NCI-H1105 (cell line): ENCODE measurements at regions not wholly inside any gene's neighbourhood (a gene's known extent, or its start where the extent isn't known, plus 50 kb on each side); places are given as distances from the start of the nearest gene placed in this dataset.
A peak's percentile ranks its signal among the peaks of the same experiment; 100 is the strongest.
"Not testable (repeated sequence)": the region's sequence is repeated elsewhere in the genome, so short reads cannot be mapped to it uniquely, and the experiment has no call there.

Experiments used
- DNase-seq: peaks from one replicate; lab custom pipeline; 2025; lab: John Stamatoyannopoulos, UW

DNA sequence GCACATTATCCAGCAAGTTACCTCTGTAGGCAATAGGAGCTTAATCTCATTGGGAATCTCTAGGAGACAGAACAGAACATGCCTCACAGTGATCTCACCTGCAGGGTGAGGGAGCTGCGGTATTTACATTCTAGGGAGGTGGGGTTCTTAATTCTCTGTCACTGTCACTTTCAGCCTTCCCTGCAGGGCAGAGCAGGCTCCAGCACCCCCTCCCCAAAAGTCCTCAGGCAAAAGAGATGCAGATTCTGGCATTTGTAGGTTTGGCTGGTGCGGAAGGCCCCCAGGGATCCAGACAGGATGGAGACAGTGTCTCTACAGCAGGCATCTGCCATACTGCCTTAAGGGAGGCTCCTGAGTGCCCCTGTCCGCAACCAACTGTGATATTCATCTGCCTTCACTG, 166.4 kb upstream of the ATP6AP2 start:
- no peak for DNase-seq

DNA sequence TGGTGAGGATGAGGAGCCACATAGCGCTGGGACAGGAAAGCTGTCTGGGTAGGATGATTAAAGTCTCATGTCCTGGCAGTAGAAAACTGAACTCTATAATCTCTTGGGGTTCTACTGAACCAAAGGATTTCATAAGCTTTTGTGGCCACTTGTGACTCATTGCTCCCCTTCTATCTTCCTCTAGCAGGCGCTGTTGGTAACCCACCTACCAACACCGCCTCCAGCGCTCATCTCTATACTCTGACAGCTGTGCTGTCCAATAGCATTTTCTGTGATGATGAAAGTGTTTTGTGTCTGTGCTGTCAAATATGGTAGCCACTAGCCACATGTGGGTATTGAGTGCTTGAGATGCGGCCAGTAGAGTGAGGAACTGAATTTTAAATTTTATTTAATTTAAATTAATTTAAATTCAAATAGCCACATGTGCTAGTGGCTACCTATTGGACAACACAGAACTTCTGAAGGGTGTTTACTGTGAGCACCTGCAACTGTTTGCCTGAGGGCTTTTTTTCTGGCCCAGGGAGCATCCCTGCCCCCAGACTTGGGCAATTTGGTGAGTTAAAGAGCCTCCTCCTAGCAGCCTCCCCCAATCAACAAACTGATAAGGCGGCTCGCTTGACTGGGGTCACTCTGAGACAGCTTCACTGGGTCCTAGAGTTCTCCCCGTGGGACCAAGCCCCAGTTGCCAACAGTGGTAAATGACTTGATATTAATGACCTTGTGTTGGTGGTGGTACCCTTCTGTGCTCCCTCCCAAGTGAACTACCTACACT, 169.2 kb upstream of the ATP6AP2 start:
- DNase-seq, result no peak

- DNase-seq, result no peak
Measured at GRCh38 chrX:40410859-40411258, 169.9 kb upstream of the ATP6AP2 start.

DNA sequence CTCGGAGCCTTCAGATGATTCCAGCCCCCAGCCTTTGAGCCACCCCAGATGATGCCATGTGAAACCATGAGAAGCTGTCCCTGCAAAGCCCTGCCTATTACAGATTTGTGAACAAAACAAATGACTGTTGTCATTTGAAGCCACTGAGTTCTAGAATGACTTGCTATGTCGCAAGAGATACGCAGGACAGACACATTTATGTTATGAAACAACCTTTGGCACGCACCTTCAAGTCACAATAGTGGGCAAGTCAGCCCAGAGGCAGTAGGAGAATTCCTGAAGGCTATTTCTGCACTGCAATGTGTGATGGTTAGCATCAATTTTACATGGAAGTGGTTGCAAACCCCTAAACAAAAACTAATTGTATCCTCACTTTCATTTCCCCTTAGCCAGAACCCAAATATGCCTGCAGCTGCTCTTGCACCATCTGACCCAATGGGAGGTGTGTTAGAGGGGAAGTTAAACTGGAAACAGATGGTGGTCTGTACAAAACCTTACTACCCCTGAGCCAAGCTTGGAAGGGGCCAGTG, 174.4 kb upstream of the ATP6AP2 start:
- DNase-seq, result no peak

DNA sequence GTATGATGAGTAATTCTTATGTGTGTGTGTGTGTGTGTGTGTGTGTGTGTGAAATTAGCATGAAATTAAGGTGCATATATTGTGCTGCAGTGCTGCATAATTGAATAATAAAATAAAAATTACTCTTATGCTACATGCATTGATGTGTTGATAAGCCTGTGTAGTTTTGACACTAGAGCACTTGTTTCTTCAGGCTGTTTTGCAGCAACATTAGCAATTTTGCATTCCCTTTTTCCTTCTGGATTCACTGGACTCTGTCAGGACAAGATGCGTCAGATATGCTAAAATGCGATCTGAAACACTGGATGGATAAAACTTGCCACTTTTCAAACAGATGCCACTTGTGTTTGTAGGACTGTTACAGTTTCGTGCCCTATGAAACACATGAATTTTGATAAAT, 175.4 kb upstream of the ATP6AP2 start:
- no peak for DNase-seq

DNA sequence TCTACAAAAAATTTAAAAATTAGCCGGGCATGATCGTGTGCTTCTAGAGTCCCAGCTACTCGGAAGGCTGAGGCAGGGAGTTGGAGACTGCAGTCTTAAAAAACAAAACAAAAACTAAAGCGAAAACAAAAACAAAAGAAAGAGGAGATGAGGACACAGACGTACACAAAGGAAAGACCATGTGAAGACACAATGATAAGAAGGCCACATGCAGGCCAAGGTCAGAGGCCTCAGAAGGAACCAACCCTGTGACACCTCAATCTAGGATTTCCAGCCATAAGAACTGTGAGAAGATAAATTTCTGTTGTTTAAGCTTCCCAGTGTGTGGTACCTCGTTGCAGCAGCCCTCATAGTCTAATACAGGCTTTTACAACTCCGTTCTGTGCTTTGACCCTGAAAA, 177.0 kb upstream of the ATP6AP2 start:
- DNase-seq, result no peak

DNA sequence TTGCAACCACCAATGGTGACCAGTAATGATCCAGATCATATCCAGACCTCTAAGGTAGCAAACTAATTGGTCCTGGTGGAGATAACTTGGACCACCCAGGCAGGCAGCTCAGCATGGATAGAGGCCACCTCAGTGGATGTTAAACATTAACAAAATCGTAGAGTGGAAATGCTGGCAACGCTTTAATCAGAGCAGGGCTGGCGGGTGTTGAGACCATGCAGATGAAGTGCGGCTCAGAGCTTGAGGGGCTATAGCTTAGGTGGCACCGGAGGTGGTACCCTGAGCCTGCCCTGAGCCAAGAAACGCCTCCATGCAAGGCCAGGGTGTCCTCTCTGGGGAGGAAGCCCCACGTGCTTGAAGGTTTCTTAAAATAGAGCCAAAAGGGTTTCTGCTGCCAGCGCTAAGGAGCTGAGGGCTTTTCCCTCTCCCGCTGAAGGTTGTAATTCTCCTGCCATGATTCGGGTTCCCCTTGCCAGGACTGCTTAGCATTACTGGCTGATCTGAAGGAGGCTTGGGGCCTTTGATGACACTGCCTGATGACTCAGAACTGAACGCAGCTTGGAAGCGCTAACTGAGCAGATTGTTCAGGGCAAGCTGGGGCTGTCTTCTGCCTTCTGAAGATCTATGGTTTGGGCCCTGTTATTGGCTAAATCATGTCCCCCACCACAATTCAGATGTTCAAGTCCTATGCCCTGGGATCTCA, 177.8 kb upstream of the ATP6AP2 start:
- DNase-seq, result no peak

DNA sequence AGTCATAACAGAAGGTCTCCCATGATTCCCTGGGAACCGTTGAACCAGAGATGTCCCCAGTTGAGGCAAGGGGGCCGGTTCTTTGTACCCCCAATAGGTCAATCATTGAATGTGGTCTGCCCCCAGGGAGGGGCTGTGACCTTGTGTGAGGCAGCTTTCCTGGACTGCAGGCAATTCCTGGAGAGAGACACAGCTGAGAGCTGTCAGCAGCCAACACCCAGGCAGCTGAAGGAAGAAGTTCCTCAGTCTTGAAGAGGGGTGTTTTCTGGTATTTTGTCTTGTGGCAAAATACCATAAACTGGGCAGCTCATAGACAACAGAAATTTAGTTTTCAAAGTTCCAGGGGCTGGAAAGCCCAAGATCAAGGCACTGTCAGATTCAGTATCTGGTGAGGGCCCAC, 185.7 kb upstream of the ATP6AP2 start:
- DNase-seq, result no peak

DNA sequence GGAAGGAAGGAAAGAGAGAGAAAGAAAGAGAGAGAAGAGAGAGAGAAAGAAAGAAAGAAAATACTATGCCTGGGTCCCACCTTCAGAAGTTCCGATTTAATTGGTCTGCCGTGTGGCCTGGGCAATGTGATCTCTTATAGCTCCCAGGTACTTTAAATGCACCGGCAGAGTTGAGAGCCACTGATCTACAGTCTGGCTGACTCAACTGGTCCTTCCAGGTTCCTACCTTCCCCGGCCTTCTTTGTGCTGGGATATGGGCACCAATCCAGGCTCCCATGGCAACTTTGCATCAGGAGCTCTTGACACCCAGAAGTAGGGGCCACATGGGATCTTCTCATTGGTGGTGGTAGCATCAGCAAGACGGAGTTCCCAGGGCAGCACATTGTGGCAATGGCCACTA, 186.5 kb upstream of the ATP6AP2 start:
- no peak for DNase-seq

GRCh38 chrX:40392599-40392998, 188.2 kb upstream of the ATP6AP2 start:
- no peak for DNase-seq

- DNase-seq, result no peak
Measured at GRCh38 chrX:40391662-40392061, 189.1 kb upstream of the ATP6AP2 start.

- DNase-seq, result no peak
Measured at GRCh38 chrX:40389555-40389954, 191.2 kb upstream of the ATP6AP2 start.

DNA sequence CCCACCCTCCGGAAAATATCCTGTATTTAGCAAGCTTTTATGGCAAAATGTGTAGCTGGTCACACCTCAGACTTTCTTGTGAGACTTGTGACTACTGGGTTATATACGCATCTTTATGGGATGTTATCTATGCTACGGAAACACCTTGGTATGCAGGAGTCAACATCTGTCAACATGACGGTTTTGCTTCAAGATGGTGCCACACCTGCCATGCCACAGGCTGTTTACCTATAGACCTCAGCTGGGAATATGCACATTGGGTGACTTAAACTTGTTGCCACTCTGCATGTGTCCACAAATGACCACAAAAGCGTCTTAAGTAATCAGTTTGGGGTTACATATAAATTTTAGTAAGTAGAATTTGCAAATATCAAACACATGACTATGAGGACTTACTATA, 192.3 kb upstream of the ATP6AP2 start:
- no peak for DNase-seq

- DNase-seq, result peak; percentile 38
Measured at GRCh38 chrX:40387869-40388268, 192.9 kb upstream of the ATP6AP2 start.

DNA sequence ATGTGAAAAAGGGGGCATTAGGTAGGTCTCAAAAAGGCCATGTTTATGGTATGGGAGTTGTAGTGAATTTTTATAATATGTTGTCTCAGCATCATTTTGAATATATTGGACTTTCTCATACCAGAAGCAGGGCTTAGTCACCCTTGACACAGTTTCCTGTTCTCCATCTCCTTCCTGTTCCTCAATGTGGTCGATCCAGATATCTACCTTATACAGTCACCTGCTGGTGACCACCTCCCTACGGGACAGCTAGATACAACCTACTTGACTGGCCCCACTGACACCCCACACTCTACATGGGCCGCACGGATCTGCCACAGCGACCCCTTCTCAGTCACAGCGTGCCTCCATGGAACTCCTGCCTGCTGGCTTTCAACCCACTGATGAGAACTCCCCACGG, 193.5 kb upstream of the ATP6AP2 start:
- not testable (repeated sequence) for DNase-seq

- no peak for DNase-seq
Measured at GRCh38 chrX:40385682-40386081, 195.1 kb upstream of the ATP6AP2 start.

- no peak for DNase-seq
Measured at GRCh38 chrX:40385256-40385655, 195.5 kb upstream of the ATP6AP2 start.

DNA sequence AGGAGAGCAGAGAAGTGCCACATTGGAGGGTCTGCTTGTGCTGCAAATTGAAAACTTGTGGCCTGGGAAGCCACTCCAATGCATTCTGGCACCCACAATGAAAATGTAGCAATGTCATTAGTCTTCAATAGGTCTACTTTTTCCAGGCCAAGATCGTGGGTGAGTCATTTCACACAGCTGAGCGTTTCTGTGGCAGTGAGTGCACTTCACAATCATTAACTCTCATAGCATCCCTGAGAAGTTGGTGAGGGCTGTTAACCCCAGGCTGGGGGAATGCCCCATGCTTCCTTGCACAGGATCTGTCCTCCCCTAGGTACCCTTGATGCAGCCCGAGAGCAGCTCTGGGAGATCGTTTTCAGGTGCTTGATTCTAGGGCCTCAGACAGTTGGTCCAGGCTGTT, 196.8 kb upstream of the ATP6AP2 start:
- no peak for DNase-seq

- no peak for DNase-seq
Measured at GRCh38 chrX:40383360-40383759, 197.4 kb upstream of the ATP6AP2 start.

- DNase-seq, result no peak
Measured at GRCh38 chrX:40380655-40381488, 199.9 kb upstream of the ATP6AP2 start.

GRCh38 chrX:40377684-40378083, 203.1 kb upstream of the ATP6AP2 start:
- no peak for DNase-seq

- DNase-seq, result no peak
Measured at GRCh38 chrX:40374486-40374885, 206.3 kb upstream of the ATP6AP2 start.

GRCh38 chrX:40373641-40374040, 207.1 kb upstream of the ATP6AP2 start:
- no peak for DNase-seq
